ENCODE measurements at regions not wholly inside any gene's neighbourhood (a gene's known extent, or its start where the extent isn't known, plus 50 kb on each side); places are given as distances from the start of the nearest gene placed in this dataset.

- TF ChIP-seq, protein P1, sequence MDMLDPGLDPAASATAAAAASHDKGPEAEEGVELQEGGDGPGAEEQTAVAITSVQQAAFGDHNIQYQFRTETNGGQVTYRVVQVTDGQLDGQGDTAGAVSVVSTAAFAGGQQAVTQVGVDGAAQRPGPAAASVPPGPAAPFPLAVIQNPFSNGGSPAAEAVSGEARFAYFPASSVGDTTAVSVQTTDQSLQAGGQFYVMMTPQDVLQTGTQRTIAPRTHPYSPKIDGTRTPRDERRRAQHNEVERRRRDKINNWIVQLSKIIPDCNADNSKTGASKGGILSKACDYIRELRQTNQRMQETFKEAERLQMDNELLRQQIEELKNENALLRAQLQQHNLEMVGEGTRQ (IDR thresholded peaks at IDR 0.05; ENCODE audit: borderline replicate concordance, low read depth, low read length), result no peak
- TF ChIP-seq, protein P2, sequence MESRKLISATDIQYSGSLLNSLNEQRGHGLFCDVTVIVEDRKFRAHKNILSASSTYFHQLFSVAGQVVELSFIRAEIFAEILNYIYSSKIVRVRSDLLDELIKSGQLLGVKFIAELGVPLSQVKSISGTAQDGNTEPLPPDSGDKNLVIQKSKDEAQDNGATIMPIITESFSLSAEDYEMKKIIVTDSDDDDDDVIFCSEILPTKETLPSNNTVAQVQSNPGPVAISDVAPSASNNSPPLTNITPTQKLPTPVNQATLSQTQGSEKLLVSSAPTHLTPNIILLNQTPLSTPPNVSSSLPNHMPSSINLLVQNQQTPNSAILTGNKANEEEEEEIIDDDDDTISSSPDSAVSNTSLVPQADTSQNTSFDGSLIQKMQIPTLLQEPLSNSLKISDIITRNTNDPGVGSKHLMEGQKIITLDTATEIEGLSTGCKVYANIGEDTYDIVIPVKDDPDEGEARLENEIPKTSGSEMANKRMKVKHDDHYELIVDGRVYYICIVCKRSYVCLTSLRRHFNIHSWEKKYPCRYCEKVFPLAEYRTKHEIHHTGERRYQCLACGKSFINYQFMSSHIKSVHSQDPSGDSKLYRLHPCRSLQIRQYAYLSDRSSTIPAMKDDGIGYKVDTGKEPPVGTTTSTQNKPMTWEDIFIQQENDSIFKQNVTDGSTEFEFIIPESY (IDR thresholded peaks at IDR 0.05; ENCODE audit: borderline replicate concordance, low read depth), result no peak
- TF ChIP-seq FOSL2 (IDR thresholded peaks at IDR 0.05; ENCODE audit: borderline replicate concordance, low read depth) (no peak), GABPA (IDR thresholded peaks at IDR 0.05; ENCODE audit: low read depth) (no peak), TAF1 (IDR thresholded peaks at IDR 0.05; ENCODE audit: borderline replicate concordance, low read depth, low read length) (no peak), SMC3 (IDR thresholded peaks at IDR 0.05; ENCODE audit: low read depth, low read length) (no peak), POLR2AphosphoS5 (IDR thresholded peaks at IDR 0.05; ENCODE audit: low read depth, low read length) (no peak), RFX5 (IDR thresholded peaks at IDR 0.05; ENCODE audit: low read length) (no peak), GATA2 (CRISPR knock-in tag; IDR thresholded peaks at IDR 0.05) (no peak), EZH2phosphoT487 (IDR thresholded peaks at IDR 0.05; ENCODE audit: borderline replicate concordance, low read depth) (no peak)
Observed at GRCh38 chr4:124017185-124017785, 620.7 kb downstream of the SPRY1 start (continued).

GRCh38 chr4:124018383-124019317 lies 622.1 kb downstream of the SPRY1 start:
- peak overlapping the region; percentile 67 to 86 for H3K27ac ChIP-seq (ENCODE audit: low read depth in 2 of 2, low read length in 1 of 2)
- H3K9me3 ChIP-seq, result no peaks in the 10 kb centered on the region
- peaks cover 12 to 13% of the 10 kb centered on the region in 2 experiments; a peak in 3 of 4 replicates for H3K4me1 ChIP-seq (ENCODE audit: control insufficient read depth in 1 of 2, insufficient read depth in 2 of 2, low read depth in 1 of 2, low read length in 1 of 2)
- H2AFZ ChIP-seq (ENCODE audit: low read depth), result peak overlapping the region; percentile 92; the same call in 1 of the 2 replicates
- CTCF ChIA-PET, result interaction anchor here (1.0 kb wide), 1 partner anchor 9 kb away, joined by 3 read pairs; no protein-coding TSS in a partner anchor
- no peaks in the 10 kb centered on the region for H4K20me1 ChIP-seq (ENCODE audit: insufficient read depth)
- WGBS (ENCODE audit: low lambda C conversion rate), result 43% methylated on average over 7 of the region's 7 CpGs
- H3K36me3 ChIP-seq (replicated peaks in 1 of 2; ENCODE audit: control insufficient read depth in 1 of 2, insufficient read depth in 2 of 2, low read length in 1 of 2), result no peaks in the 10 kb centered on the region
- H3K9me2 ChIP-seq, result no peaks in the 10 kb centered on the region
- H3K4me3 ChIP-seq (ENCODE audit: low read depth in 2 of 2, low read length in 1 of 2), result no peak overlapping the region
- POLR2A ChIA-PET, result no interaction called here
- peaks cover 4% of the 10 kb centered on the region for H3F3A ChIP-seq (replicated peaks; ENCODE audit: insufficient read depth)
- no peak overlapping the region for H3K9ac ChIP-seq
- H3K79me2 ChIP-seq (ENCODE audit: insufficient read depth), result no peaks in the 10 kb centered on the region
- peak; percentile 61 for DNase-seq
- no peaks in the 10 kb centered on the region for H3K27me3 ChIP-seq (ENCODE audit: insufficient read depth)
- H3K4me2 ChIP-seq, result peak overlapping the region; percentile 48
- peak; percentile 52 for TF ChIP-seq NFIC (IDR thresholded peaks at IDR 0.05; ENCODE audit: borderline replicate concordance)
- peak; percentile 28 for TF ChIP-seq RAD21 (IDR thresholded peaks at IDR 0.05; ENCODE audit: low read length)
- TF ChIP-seq IRF3 (IDR thresholded peaks at IDR 0.05; ENCODE audit: low read depth, low read length), result no peak
- peak; percentile 96 for TF ChIP-seq PBX3 (IDR thresholded peaks at IDR 0.05)
- peak; percentile 23; the same call in 1 of the 2 replicates for TF ChIP-seq GABPA (IDR thresholded peaks at IDR 0.05; ENCODE audit: low read depth)
- peak; percentile 94 for TF ChIP-seq POLR2AphosphoS5 (IDR thresholded peaks at IDR 0.05; ENCODE audit: low read depth, low read length)
- TF ChIP-seq, protein P3, sequence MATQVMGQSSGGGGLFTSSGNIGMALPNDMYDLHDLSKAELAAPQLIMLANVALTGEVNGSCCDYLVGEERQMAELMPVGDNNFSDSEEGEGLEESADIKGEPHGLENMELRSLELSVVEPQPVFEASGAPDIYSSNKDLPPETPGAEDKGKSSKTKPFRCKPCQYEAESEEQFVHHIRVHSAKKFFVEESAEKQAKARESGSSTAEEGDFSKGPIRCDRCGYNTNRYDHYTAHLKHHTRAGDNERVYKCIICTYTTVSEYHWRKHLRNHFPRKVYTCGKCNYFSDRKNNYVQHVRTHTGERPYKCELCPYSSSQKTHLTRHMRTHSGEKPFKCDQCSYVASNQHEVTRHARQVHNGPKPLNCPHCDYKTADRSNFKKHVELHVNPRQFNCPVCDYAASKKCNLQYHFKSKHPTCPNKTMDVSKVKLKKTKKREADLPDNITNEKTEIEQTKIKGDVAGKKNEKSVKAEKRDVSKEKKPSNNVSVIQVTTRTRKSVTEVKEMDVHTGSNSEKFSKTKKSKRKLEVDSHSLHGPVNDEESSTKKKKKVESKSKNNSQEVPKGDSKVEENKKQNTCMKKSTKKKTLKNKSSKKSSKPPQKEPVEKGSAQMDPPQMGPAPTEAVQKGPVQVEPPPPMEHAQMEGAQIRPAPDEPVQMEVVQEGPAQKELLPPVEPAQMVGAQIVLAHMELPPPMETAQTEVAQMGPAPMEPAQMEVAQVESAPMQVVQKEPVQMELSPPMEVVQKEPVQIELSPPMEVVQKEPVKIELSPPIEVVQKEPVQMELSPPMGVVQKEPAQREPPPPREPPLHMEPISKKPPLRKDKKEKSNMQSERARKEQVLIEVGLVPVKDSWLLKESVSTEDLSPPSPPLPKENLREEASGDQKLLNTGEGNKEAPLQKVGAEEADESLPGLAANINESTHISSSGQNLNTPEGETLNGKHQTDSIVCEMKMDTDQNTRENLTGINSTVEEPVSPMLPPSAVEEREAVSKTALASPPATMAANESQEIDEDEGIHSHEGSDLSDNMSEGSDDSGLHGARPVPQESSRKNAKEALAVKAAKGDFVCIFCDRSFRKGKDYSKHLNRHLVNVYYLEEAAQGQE (IDR thresholded peaks at IDR 0.05; ENCODE audit: low read depth, low read length), result 0 out of 2 replicates have a peak, but pooled peaks have one; percentile 9
- TF ChIP-seq, protein P4, sequence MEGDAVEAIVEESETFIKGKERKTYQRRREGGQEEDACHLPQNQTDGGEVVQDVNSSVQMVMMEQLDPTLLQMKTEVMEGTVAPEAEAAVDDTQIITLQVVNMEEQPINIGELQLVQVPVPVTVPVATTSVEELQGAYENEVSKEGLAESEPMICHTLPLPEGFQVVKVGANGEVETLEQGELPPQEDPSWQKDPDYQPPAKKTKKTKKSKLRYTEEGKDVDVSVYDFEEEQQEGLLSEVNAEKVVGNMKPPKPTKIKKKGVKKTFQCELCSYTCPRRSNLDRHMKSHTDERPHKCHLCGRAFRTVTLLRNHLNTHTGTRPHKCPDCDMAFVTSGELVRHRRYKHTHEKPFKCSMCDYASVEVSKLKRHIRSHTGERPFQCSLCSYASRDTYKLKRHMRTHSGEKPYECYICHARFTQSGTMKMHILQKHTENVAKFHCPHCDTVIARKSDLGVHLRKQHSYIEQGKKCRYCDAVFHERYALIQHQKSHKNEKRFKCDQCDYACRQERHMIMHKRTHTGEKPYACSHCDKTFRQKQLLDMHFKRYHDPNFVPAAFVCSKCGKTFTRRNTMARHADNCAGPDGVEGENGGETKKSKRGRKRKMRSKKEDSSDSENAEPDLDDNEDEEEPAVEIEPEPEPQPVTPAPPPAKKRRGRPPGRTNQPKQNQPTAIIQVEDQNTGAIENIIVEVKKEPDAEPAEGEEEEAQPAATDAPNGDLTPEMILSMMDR (IDR thresholded peaks at IDR 0.05), result no peak

Data from SK-N-SH (cell line).